Naive B cell (primary cell): ENCODE measurements at regions not wholly inside any gene's neighbourhood (a gene's known extent, or its start where the extent isn't known, plus 50 kb on each side); places are given as distances from the start of the nearest gene placed in this dataset.

Source experiments
- ATAC-seq, 2 donors: fragments of 150-1000 bp; cut with Tn5 transposase; 2 replicates each; pipeline ENCODE4 v1.10.0; 2021; ENCODE audit warnings: low read depth in 2 of 2, mild to moderate bottlenecking in 2 of 2, moderate library complexity in 2 of 2
- DNase-seq: peaks from one replicate; pipeline ENCODE4 v3.0.0; 2022
- H3K27ac Mint-ChIP-seq, 6 donors: one replicate each; pipeline ENCODE4 v1.8.0; 2020 to 2022; ENCODE audit warnings: mild to moderate bottlenecking in 6 of 6, mixed read lengths in 6 of 6, moderate library complexity in 5 of 6, inconsistent platforms in 2 of 6
- H3K27me3 Mint-ChIP-seq, 3 donors: one replicate each; pipeline ENCODE4 v1.8.0; 2021 to 2022; ENCODE audit warnings: mixed read lengths in 3 of 3, mild to moderate bottlenecking in 1 of 3
- H3K36me3 Mint-ChIP-seq, 2 donors: one replicate each; pipeline ENCODE4 v1.8.0; 2020 to 2022; ENCODE audit warnings: mixed read lengths in 2 of 2, inconsistent platforms in 1 of 2, mild to moderate bottlenecking in 1 of 2
- H3K4me1 Mint-ChIP-seq, 3 donors: one replicate each; pipeline ENCODE4 v1.8.0; 2020 to 2022; ENCODE audit warnings: mixed read lengths in 3 of 3, inconsistent platforms in 1 of 3, mild to moderate bottlenecking in 1 of 3, moderate library complexity in 1 of 3
- H3K4me3 Mint-ChIP-seq, 8 donors: one replicate each; pipeline ENCODE4 v1.8.0; 2020 to 2022; ENCODE audit warnings: mild to moderate bottlenecking in 8 of 8, mixed read lengths in 8 of 8, moderate library complexity in 8 of 8, inconsistent platforms in 2 of 8
- H3K9me3 Mint-ChIP-seq, 7 donors: one replicate each; pipeline ENCODE4 v1.8.0; 2020 to 2022; ENCODE audit warnings: mixed read lengths in 7 of 7, mild to moderate bottlenecking in 5 of 7, inconsistent platforms in 2 of 7, moderate library complexity in 1 of 7

DNA sequence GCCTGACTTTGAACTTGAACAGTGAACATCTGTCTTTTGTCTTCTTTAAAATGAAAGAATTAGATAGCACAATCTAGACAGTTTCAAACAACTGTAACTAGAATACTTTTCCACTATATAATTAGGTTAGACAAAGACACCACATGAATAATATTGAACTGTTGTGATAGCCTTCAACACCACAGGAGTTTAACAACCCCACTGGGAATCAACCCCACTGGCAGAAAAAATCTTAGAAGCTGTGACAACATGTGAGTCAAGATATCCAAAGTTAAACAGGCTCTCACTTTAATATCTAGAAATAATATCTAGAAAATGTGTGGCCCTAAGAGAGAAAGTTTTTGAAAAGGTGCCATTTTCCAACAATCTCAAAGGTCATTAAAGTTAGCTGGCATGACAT is 64.4 kb upstream of the PRICKLE2 start:
- H3K36me3 Mint-ChIP-seq, result no peaks in the 10 kb centered on the region
- no peaks in the 10 kb centered on the region for H3K4me1 Mint-ChIP-seq
- peaks cover 0 to 5% (median 0%) of the 10 kb centered on the region in 7 donors for H3K9me3 Mint-ChIP-seq
- no peaks in the 10 kb centered on the region for H3K27me3 Mint-ChIP-seq
- ATAC-seq (no peak), DNase-seq (no peak)
- H3K27ac Mint-ChIP-seq, result no peak overlapping the region
- H3K4me3 Mint-ChIP-seq, result no peak overlapping the region

DNA sequence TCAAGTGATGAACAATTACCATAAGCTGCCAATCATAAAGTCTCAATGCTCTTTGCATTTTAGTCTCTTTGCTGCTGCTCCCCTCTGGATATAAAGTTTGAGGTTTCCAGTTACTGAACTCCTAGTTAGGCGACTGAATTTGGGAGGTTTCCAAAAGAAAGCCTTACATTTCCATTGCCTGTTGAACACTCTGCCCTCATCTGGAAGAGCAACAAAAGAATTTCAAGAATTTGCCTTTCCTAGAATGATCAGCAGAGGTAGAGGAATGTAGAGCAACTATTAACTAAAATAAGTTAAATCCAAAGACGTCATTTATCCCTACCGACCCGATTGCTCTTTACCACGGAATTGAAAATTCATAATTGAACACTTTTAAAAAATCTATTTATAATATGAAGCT is 53.4 kb upstream of the PRICKLE2 start:
- Mint-ChIP-seq H3K4me3 (no peak overlapping the region), H3K36me3 (no peaks in the 10 kb centered on the region), H3K4me1 (no peaks in the 10 kb centered on the region), H3K27ac (no peak overlapping the region), H3K9me3 (peaks cover 0 to 8% (median 2%) of the 10 kb centered on the region in 7 donors), H3K27me3 (peaks cover 0 to 6% (median 0%) of the 10 kb centered on the region in 3 donors)
- no peak for ATAC-seq
- no peak for DNase-seq

DNA sequence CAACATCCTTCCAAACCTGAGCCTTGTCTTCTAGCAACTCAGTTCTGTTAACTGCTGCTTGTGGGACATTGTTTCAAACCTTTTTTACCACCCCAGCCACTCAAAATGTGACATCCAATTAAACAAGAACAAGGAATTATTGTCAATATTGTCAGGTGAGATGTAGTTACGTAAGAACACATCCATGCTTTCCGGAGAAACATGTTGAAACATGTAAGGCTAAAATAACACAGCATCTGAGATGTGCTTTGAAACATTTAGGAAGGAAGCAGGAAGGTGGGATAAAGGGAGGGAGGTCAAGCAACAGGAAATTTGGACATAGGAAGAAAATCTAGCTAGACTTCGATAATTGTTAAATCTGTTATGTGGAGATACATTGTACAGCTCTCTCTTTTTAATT is 50.9 kb upstream of the PRICKLE2 start:
- H3K27ac Mint-ChIP-seq, result peak overlapping the region in 1 of 6 donors; percentile 33
- no peaks in the 10 kb centered on the region for H3K36me3 Mint-ChIP-seq
- H3K4me3 Mint-ChIP-seq, result no peak overlapping the region
- DNase-seq, result no peak
- ATAC-seq, result no peak
- H3K9me3 Mint-ChIP-seq, result peaks cover 0 to 9% (median 2%) of the 10 kb centered on the region in 7 donors
- peaks cover 0 to 8% (median 0%) of the 10 kb centered on the region in 3 donors for H3K27me3 Mint-ChIP-seq
- no peaks in the 10 kb centered on the region for H3K4me1 Mint-ChIP-seq
